ENCODE measurements at regions not wholly inside any gene's neighbourhood (a gene's known extent, or its start where the extent isn't known, plus 50 kb on each side); places are given as distances from the start of the nearest gene placed in this dataset.

DNA sequence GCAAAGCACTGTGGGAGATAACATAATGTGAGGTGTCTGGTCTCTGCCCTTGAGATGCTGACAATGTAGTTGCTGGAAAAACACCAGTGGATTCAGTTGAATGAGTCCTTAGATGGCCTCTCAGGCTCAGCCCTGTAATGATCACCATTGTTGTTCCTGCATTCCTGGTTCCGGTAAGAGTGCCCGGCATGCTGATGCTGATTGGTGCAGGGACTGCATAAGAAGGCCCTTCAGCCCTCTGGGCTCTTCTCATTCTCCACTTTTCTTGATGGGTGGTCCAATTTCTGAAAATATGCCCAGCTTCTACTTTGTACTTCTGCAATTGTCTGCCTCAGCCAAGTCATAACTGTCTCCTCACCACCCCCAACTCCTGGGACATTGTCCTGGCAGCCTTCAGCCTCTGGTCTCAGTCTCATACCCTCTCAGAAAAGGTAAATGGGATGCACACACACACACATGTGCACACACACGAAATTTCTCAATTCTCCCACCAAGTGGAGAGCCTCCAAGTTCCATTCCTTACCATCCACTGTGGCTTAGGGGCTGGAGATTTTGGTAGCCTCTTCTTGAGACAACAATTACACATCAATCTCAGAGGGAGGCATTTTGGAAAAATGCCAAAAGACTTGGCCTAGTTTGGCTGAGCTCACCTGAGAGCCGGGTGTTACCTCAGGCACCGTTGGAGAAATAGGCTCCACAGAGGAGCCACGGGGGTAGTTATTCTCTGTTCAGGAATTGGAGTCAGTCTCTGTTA, 314.9 kb downstream of the RPS24 start:
- in situ Hi-C loops (cut with MboI; ENCODE audit: low sequenced_read_pairs) = no loop called here
- no peaks in the 10 kb centered on the region for H3K36me3 ChIP-seq (replicated peaks)
- no peaks in the 10 kb centered on the region; the same call in 1 of the 2 replicates for H3K9me3 ChIP-seq
- H3K4me3 ChIP-seq = no peak overlapping the region
- no peaks in the 10 kb centered on the region for H3K27me3 ChIP-seq (ENCODE audit: low read depth)
- DNase-seq (ENCODE audit: low spot score in 2 of 2) = no peak
- H3K4me1 ChIP-seq = no peaks in the 10 kb centered on the region

- in situ Hi-C loops (cut with MboI; ENCODE audit: low sequenced_read_pairs) = no loop called here
- DNase-seq (ENCODE audit: low spot score in 2 of 2) = no peak
- Histone ChIP-seq H3K27me3 (ENCODE audit: low read depth) (no peaks in the 10 kb centered on the region), H3K4me3 (no peak overlapping the region), H3K36me3 (replicated peaks) (no peaks in the 10 kb centered on the region), H3K9me3 (no peaks in the 10 kb centered on the region; the same call in 1 of the 2 replicates), H3K4me1 (no peaks in the 10 kb centered on the region)
Observed at GRCh38 chr10:78349165-78349516, 315.5 kb downstream of the RPS24 start.

GRCh38 chr10:78349911-78350663, 316.4 kb downstream of the RPS24 start:
- Histone ChIP-seq H3K4me3 (no peak overlapping the region), H3K36me3 (replicated peaks) (no peaks in the 10 kb centered on the region), H3K9me3 (no peaks in the 10 kb centered on the region; the same call in 1 of the 2 replicates), H3K4me1 (no peaks in the 10 kb centered on the region), H3K27me3 (ENCODE audit: low read depth) (no peaks in the 10 kb centered on the region)
- no peak for DNase-seq (ENCODE audit: low spot score in 2 of 2)
- in situ Hi-C loops (cut with MboI; ENCODE audit: low sequenced_read_pairs) = no loop called here

DNA sequence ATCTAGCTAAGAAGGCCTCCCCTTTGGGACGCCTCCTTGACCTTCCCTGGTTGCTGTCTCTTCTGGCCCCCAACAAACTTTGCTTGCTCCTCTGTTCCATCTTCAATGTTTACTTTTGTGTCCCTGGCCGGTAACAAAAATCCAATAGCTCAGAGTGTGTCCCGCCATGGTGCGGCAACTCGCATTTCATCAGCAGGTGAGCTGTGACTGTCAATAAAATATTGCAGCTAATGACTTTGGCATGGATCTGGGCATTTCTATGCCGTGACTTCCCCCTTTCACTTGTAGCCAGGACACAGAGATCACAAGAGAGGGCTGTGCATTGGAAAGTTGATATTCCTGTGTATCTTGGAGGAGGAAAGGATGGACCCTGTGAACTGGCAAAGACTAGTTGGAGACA, 317.6 kb downstream of the RPS24 start:
- no peak for DNase-seq (ENCODE audit: low spot score in 2 of 2)
- Histone ChIP-seq H3K36me3 (replicated peaks) (no peaks in the 10 kb centered on the region), H3K4me3 (no peak overlapping the region), H3K4me1 (no peaks in the 10 kb centered on the region), H3K9me3 (no peaks in the 10 kb centered on the region; the same call in 1 of the 2 replicates), H3K27me3 (ENCODE audit: low read depth) (no peaks in the 10 kb centered on the region)
- in situ Hi-C loops (cut with MboI; ENCODE audit: low sequenced_read_pairs) = no loop called here

DNA sequence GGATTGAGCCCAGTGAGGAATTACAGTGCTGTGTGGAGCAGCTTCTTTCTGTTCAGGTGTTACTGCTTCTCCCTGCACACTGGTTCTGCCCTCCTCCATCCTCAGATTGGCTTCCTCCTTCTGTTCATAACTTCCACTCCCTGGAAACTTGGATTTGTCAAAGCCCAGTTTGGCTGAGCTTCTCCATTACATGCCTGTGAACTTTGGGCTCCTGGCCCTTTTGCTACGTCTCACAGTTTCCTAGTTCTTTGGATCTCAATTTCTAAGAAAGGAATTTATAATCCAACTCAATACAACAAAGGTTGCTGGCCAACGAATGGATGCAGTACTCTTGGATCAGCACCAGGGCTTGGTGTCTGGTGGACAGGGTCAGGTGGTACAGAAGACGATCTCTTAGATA, 318.1 kb downstream of the RPS24 start:
- Histone ChIP-seq H3K4me1 (no peaks in the 10 kb centered on the region), H3K27me3 (ENCODE audit: low read depth) (no peaks in the 10 kb centered on the region), H3K36me3 (replicated peaks) (no peaks in the 10 kb centered on the region), H3K9me3 (no peaks in the 10 kb centered on the region; the same call in 1 of the 2 replicates), H3K4me3 (no peak overlapping the region)
- DNase-seq (ENCODE audit: low spot score in 2 of 2) = no peak
- in situ Hi-C loops (cut with MboI; ENCODE audit: low sequenced_read_pairs) = no loop called here

GRCh38 chr10:78353636-78354035, 320.0 kb downstream of the RPS24 start:
- no peaks in the 10 kb centered on the region for H3K36me3 ChIP-seq (replicated peaks)
- H3K27me3 ChIP-seq (ENCODE audit: low read depth) = no peaks in the 10 kb centered on the region
- H3K4me3 ChIP-seq = no peak overlapping the region
- H3K9me3 ChIP-seq = no peaks in the 10 kb centered on the region
- H3K4me1 ChIP-seq = peaks cover 4% of the 10 kb centered on the region; the same call in 1 of the 2 replicates
- DNase-seq (ENCODE audit: low spot score in 2 of 2) = no peak
- in situ Hi-C loops (cut with MboI; ENCODE audit: low sequenced_read_pairs) = no loop called here

DNA sequence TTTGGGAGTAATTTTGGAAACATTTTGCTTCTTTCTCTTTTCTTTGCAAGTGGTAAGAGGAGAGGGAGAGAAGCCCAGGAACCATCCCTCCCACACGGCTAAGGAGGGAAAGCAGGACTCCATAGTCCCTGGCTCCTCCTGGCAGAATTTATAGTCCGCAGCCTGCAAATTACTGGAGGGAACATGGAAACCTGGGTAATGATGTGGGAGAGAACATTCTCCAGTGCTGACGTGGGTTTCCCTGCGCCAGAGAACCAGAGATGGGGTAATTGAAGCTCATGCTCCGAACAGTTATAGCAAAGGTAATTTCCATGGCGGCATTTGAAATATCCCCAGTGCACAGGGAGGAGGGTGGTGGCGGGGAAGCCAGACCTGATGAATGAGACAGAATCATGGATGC, 320.4 kb downstream of the RPS24 start:
- H3K4me3 ChIP-seq = no peak overlapping the region
- H3K27me3 ChIP-seq (ENCODE audit: low read depth) = no peaks in the 10 kb centered on the region
- DNase-seq (ENCODE audit: low spot score in 2 of 2) = no peak
- no peaks in the 10 kb centered on the region for H3K9me3 ChIP-seq
- H3K4me1 ChIP-seq = peaks cover 4% of the 10 kb centered on the region; the same call in 1 of the 2 replicates
- no peaks in the 10 kb centered on the region for H3K36me3 ChIP-seq (replicated peaks)
- in situ Hi-C loops (cut with MboI; ENCODE audit: low sequenced_read_pairs) = no loop called here

DNA sequence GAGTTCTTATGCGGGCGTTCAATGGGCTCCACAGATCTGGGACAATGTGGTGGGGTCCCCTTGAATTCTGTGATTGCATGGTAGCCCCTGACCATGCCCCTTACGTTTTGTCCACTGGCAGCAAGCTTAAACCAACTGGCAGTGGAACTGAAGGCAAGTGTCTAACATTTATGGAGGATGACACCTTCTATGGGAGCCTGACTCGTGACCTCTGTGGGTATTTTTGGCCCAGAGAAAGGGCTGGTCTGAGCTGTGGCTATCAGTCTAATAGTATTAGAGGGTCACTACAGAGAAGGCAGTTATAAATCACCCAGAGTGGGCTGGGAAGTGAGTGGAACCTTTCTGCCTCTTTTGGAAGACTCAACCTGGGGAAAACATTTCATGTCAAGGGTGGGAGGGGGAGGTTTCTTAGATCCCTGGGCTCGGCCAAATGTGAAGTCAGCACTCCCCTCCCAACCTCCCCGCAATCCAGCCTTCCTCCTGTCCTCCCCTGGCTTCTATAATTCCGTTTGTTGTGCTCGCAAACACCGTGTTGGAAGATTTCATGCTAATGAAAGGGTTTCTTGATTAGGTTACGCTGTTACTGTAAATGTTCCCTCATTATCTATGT, 322.7 kb downstream of the RPS24 start:
- Histone ChIP-seq H3K4me1 (peaks cover 4% of the 10 kb centered on the region; the same call in 1 of the 2 replicates), H3K36me3 (replicated peaks) (no peaks in the 10 kb centered on the region), H3K9me3 (no peaks in the 10 kb centered on the region), H3K27me3 (ENCODE audit: low read depth) (no peaks in the 10 kb centered on the region), H3K4me3 (no peak overlapping the region)
- in situ Hi-C loops (cut with MboI; ENCODE audit: low sequenced_read_pairs) = no loop called here
- DNase-seq (ENCODE audit: low spot score in 2 of 2) = no peak

- H3K27me3 ChIP-seq (ENCODE audit: low read depth) = no peaks in the 10 kb centered on the region
Observed at GRCh38 chr10:78357141-78358063, 323.7 kb downstream of the RPS24 start.

DNA sequence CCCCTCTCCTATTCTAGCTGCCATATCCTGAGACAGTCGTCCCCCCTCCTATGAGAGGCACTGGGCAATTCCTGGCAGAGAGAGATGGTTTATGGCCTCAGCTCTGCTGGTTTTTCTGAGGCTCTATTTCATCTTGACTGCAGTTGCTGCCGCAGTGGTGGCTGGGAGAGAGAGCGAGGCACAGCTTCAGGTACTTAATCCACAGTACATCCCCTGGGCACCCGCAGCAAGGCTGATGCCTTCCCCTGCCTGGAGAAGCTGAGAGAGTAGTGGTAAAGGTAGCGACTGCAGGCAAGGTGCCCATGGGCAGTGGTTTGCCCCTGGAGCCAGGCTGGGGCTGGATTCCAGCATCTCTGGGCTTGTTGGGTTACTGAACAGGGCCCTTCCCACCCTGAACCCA, 324.7 kb downstream of the RPS24 start:
- H3K4me1 ChIP-seq = peaks cover 4% of the 10 kb centered on the region; the same call in 1 of the 2 replicates
- no peak for DNase-seq (ENCODE audit: low spot score in 2 of 2)
- H3K4me3 ChIP-seq = no peak overlapping the region
- no peaks in the 10 kb centered on the region for H3K9me3 ChIP-seq
- no peaks in the 10 kb centered on the region for H3K27me3 ChIP-seq (ENCODE audit: low read depth)
- no peaks in the 10 kb centered on the region for H3K36me3 ChIP-seq (replicated peaks)
- in situ Hi-C loops (cut with MboI; ENCODE audit: low sequenced_read_pairs) = no loop called here

More at GRCh38 chr10:78357141-78358063, 323.7 kb downstream of the RPS24 start:
- Histone ChIP-seq H3K36me3 (replicated peaks) (no peaks in the 10 kb centered on the region), H3K9me3 (no peaks in the 10 kb centered on the region), H3K4me1 (peaks cover 4% of the 10 kb centered on the region; the same call in 1 of the 2 replicates), H3K4me3 (no peak overlapping the region)
- DNase-seq (ENCODE audit: low spot score in 2 of 2) = peak; percentile 26 to 33
- in situ Hi-C loops (cut with MboI; ENCODE audit: low sequenced_read_pairs) = no loop called here

DNA sequence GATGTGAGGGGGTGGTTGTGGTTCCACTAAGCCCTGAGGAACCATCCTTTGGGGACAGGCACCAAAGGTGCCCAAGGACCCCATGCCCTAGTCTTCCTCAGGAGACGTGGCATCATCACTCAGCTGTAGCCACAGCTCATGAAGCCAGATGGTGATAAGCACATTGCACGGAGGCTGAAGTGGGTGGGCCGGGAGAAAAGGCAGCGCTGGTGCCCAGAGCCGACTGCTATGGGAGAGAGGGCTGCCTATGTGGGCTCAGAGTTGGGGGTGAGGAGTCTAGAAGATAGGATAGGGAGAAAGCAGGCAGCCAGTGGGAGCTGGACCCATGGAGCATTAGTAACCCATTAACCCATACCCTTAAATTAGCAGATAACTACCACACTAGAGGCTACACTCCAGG, 325.3 kb downstream of the RPS24 start:
- Histone ChIP-seq H3K36me3 (replicated peaks) (no peaks in the 10 kb centered on the region), H3K27me3 (ENCODE audit: low read depth) (no peaks in the 10 kb centered on the region), H3K9me3 (no peaks in the 10 kb centered on the region), H3K4me1 (peaks cover 4% of the 10 kb centered on the region; the same call in 1 of the 2 replicates), H3K4me3 (no peak overlapping the region)
- DNase-seq (ENCODE audit: low spot score in 2 of 2) = no peak
- in situ Hi-C loops (cut with MboI; ENCODE audit: low sequenced_read_pairs) = no loop called here

- H3K4me3 ChIP-seq = no peak overlapping the region
- H3K4me1 ChIP-seq = peaks cover 4% of the 10 kb centered on the region; the same call in 1 of the 2 replicates
- in situ Hi-C loops (cut with MboI; ENCODE audit: low sequenced_read_pairs) = no loop called here
- H3K36me3 ChIP-seq (replicated peaks) = no peaks in the 10 kb centered on the region
- H3K27me3 ChIP-seq (ENCODE audit: low read depth) = no peaks in the 10 kb centered on the region
- H3K9me3 ChIP-seq = no peaks in the 10 kb centered on the region
- DNase-seq (ENCODE audit: low spot score in 2 of 2) = no peak
Observed at GRCh38 chr10:78359640-78360091, 326.0 kb downstream of the RPS24 start.

DNA sequence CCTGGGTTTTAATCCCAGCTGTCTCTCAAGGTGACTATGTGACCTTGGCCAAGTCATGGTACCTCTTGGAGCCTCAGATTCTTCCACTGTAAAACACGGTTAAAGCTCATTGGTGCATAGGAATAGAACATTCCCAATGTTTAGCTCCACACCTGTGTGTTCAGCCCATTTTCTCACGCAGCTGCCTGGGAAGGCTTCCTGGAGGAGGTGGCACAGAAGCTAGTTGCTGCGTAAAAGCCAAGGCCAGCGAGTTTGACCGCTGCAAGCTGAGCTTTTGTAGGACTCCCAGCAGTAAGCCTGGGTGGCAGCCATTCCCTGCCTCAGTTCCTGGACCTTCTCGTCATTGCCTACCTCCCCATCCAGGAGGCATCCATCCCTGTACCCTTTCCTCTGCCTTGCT, 326.6 kb downstream of the RPS24 start:
- DNase-seq (ENCODE audit: low spot score in 2 of 2) = no peak
- Histone ChIP-seq H3K36me3 (replicated peaks) (no peaks in the 10 kb centered on the region), H3K9me3 (no peaks in the 10 kb centered on the region), H3K4me3 (no peak overlapping the region), H3K27me3 (ENCODE audit: low read depth) (no peaks in the 10 kb centered on the region), H3K4me1 (peaks cover 4% of the 10 kb centered on the region; the same call in 1 of the 2 replicates)
- in situ Hi-C loops (cut with MboI; ENCODE audit: low sequenced_read_pairs) = no loop called here

Data from HAP-1 (cell line).